NCI-H2029 (cell line): ENCODE measurements at regions not wholly inside any gene's neighbourhood (a gene's known extent, or its start where the extent isn't known, plus 50 kb on each side); places are given as distances from the start of the nearest gene placed in this dataset.

Source experiments
- DNase-seq: peaks from one replicate; lab custom pipeline; 2025; lab: John Stamatoyannopoulos, UW

DNA sequence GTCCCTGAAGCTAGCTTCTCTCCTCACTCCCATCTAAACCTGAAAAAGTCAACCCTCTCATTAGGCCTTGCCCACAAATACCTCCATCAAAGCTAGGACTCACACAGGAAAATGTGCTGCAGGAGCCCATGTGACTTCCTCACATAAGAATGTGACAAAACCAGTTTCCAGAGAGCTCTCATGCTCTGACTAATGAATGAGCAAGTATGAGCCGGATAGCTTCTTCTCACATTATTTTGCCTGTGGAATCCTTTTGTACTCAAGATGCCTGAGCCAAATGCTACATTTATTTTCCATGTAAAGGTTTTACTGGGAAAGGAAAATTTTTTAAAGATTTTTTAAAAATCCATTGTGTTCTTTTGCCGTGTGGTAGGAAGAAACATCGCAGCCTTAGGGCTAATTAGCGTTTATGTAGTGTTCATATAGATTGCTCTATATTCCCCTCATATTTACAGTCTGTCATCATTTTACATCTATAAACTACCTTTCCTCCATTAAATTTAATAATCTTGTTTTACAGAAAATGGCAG, 68.6 kb upstream of the CCN6 start:
- DNase-seq, result peak; percentile 93

DNA sequence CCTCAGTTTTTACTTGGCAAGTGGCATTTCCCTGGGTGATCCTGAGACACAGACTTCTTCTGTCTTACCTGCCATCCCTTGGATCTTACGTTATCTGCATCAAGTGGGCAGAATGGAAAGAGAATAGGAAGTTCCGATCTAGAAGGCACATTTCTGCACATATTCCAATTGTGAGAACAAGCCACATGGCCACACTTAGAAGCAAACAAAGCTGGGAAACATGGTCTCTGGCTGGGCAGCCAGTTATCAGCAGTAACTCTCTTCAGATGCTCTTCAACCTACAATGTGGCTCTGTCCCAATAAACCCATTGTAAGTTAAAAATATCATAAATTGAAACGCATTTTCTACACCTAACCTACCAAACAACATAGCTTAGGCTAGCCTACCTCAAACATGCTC, 67.3 kb upstream of the CCN6 start:
- no peak for DNase-seq

DNA sequence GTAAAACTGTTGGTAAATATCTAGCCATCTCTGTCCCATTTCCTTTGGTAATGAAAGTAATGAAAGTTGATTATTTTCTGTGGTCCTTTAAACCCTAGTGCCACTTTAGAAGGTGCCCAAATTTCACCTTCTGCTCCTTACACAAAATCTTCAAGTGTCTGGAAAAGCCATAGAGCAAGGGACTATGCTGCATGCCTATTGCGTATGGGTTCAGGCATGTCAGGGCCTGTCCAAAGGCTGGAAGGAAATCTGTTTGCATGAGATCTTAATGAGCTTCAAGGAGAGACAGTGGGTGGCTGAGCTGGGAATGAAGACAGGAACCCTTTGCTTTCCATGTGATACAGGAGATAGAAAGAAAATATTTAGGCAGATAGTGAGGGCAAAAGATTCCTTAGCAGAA, 66.6 kb upstream of the CCN6 start:
- DNase-seq, result no peak

DNA sequence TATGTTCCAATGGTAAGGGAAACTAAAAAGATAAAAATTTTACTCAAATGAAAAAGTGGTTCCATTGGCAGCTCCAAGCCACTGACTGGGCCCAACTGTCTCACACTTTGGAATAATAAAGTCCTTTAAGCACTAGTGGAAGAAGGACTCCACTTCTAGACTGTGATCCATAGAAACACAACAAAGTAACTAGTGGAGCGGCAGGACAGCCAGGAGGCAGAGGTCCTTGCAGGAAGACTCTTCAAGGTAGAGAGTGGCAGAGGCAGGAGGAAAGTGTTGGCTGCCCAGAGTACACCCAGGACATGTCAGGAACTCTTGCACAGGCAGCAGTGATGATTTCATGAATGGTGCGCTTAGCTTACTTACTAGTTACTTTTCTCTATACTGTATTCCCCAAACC, 65.0 kb upstream of the CCN6 start:
- DNase-seq, result no peak

DNA sequence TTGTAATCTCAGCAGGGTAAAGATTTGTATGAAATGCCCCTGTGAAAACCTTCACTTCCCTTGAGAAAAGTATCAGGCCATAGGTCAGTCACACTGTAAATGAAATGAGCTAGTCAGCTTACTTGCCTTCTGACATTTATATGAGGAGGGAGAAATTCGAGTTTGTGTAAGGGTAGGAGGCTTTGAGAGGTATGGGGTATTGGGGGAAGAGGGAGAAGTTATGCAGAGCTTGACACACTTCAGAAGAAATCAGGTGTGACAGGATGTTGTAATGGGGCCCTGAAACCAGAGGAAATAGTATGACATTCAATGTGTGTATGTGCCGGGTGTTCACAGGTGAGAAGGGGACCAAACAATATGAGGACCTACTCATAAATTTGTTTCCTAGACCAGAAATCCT, 64.2 kb upstream of the CCN6 start:
- DNase-seq, result no peak

DNA sequence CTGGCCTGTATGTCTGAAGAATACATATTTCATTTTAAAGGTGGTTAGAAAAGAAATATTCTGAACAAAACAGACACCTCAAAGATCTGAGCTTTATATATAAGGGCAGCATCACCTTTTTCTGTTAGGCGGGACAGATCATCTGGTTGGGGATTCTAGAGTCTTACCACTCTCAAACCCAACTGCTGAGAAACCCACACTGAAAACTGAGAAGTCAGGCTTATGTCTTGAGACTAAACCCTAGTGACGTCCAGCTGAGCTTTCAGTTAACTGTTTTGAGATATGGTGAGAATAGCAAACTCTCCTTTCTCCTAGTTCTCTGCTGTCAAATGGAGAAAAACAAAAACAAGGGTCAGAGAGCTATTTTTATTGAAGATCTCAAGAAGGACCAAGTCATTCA, 63.7 kb upstream of the CCN6 start:
- no peak for DNase-seq

DNA sequence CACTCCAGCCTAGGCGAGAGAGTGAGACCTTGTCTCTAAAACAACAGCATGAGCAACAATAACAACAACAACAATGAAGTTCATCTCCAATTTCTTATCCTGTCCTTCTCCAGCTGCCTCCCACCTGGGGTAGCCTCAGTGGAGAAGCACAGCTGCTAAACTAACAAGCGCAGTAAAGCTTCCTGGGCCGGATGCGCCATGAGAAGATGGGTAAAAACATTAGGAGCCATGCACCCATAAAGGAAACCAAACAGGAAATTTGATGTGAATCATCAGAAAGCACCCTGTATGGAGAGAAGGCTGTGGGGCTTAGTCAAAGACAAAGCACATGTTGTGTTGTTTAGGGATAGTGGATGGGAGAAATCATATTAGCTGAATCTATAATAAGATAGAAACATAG, 61.1 kb upstream of the CCN6 start:
- DNase-seq, result no peak

DNA sequence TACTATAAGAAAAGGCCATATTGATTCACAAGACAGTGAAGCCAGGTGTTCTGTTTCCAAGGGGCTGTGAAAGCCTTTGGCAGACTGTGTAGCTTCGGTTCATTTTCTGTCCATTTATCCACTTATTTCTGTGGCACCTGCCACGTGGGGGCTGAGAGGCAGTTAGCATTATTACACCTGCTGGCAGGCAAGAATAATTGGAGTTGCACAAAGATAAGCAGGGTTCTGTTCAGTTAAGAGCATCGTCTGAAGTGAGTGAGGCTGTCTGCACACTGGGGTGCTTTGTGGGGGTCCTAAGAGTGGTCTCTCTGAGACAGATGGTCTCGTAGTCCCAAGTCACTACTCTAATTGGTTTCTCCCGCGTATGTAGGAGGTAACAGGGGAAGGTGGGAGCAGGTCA, 60.6 kb upstream of the CCN6 start:
- DNase-seq, result no peak

DNA sequence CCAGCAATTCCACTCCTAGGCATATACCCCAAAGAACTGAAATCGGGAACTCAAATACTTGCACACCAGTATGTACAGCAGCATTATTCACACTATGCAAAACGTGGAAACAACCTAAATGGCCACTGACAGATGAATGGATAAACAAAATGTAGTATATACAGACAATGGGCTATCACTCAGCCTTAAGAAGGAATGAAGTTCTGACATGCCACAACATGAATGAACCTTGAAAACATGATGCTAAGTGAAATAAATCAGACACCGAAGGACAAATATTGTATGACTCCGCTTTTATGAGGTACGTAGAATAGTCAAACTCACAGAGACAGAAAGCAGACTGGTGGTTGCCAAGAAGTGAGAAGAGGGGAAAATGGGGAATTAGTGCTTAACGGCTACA, 59.1 kb upstream of the CCN6 start:
- DNase-seq, result no peak

DNA sequence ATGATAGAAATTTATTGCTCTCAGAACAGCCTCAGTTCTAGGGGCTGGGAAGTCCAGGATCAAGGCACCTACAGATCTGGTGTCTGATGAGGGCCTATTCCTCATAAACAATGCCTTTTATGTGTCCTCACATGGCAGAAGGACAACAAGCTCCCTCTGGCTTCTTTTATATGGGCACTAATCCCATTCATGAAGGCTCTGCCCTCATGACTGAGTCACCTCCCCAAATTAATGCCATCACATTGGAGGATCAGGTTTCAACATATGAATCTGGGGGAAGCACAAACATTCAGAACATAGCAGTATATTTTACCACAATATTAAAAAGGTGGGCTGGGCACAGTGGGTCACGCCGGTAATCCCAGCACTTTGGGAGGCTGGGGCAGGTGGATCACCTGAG, 58.5 kb upstream of the CCN6 start:
- DNase-seq, result no peak

DNA sequence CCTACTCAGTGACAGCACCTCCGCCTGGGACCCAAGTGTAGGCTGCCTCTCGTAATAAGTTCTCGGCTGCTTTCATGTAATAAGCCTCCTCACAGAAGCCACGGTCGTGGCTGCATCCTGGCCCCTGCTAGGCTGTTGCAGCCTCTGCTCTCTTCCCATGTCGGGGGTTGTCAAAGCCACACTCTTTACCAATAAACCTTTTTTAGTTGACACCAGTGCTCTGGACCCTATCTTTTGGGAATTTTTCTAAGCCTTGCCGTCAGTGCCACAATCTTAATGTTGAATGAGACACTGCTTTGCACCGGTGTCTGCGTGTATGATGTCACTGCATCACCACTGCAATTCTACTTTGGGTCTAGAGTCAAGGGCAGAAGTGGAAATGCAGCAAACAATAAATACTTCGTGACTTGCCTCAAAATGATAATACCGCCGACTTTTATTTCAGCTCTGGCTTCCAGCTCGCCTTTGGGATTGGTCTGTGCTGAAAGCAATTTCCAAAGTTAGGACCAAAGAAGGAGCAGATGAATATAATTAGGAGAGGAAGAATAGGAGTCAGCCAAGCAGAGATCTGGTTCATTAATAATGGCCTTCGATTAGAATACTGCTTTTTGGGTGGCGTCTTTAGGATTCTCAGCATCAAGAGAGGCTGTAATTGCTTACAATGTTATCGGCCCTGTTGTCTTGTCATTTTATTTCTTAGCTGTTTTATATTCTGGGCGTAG, 57.6 kb upstream of the CCN6 start:
- DNase-seq, result no peak

DNA sequence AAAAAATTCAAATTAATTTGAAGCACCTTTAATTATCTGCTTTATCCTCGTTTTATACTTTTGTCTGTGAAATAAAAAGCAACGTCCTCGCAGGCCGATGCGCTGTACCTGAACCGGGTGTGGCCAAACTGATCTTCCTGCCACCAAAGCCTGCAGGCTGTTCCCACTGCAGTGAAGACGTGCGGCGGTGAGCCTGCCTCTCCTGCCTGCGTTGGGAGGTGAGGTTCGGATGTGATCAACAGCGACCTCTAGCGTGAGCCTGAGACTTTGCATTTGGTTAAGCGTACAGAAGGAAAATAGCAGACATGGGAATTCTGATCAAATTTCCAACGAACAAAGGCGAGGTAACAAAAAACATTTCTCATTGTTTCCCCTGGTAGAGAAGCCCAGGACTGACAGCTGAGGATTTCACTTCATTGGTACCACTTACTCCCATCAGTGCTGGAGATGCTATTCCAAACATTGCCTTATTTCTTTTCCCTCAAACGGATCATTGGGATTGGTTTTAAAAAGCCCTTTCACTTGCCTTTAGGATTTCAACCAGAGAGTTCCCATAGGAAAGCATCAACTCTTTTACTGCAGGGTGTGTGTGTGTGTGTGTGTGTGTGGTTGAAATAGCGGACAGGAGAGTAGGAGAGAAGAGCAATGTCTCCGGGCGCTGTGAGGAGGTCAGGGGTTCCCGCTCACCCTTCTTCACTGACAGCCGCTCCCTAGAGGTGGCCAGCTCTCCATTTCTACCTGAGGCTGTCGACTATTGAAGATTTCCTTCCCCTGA, 56.6 kb upstream of the CCN6 start:
- peak; percentile 90 for DNase-seq

DNA sequence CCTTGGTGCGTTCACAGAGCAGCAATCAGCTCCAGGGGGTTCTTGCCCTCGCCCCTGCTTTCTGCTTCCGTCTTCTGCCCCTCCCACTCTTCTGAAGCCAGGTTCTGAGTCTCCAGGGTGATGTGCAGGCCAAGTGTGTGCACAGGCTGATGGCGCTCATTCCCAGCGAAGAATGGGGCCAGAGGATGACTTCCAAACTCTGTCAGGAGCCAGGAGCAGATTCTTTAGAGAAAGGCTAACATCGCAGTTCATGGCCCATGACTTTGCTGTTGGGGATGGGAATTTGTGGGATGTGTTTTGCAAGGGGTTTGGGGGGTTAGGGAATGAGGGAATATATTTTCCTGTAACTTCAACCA, 56.1 kb upstream of the CCN6 start:
- DNase-seq, result no peak

DNA sequence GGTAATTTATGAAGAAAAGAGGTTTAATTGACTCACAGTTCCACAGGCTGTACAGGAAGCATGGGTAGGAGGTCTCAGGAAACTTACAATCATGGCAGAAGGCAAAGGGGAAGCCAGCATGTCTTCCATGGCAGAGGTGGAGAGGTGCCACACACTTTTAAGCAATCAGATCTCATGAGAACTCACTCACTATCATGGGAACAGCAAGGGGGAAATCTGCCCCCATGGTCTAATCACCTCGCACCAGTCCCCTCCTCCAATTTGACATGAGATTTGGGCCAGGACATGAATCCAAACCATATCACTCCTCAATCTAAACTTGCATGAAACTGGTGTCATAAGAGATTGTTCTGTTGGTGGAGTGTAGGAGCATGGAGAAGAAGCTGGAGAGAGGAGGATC, 51.6 kb upstream of the CCN6 start:
- DNase-seq, result no peak
